ENCODE measurements at regions not wholly inside any gene's neighbourhood (a gene's known extent, or its start where the extent isn't known, plus 50 kb on each side); places are given as distances from the start of the nearest gene placed in this dataset.
"Not testable (repeated sequence)": the region's sequence is repeated elsewhere in the genome, so short reads cannot be mapped to it uniquely, and the experiment has no call there.

- DNase-seq: no peak
These were observed 770.4 kb downstream of the ETS1 start for GRCh38 chr11:127816962-127817361.

- DNase-seq: no peak
These were observed 772.0 kb downstream of the ETS1 start for GRCh38 chr11:127815331-127815730.

GRCh38 chr11:127806501-127806900, 780.9 kb downstream of the ETS1 start:
- no peak for DNase-seq

- no peak for DNase-seq
These were observed 781.6 kb downstream of the ETS1 start for GRCh38 chr11:127805771-127806170.

GRCh38 chr11:127804747-127805400, 782.5 kb downstream of the ETS1 start:
- no peak for DNase-seq

GRCh38 chr11:127803755-127804154, 783.6 kb downstream of the ETS1 start:
- DNase-seq: no peak

- DNase-seq: no peak
These were observed 786.2 kb downstream of the ETS1 start for GRCh38 chr11:127800989-127801688.

- no peak for DNase-seq
These were observed 792.0 kb downstream of the ETS1 start for GRCh38 chr11:127795326-127795725.

GRCh38 chr11:127791844-127792243, 791.3 kb upstream of the KIRREL3 start:
- no peak for DNase-seq

- DNase-seq: no peak
These were observed 790.0 kb upstream of the KIRREL3 start for GRCh38 chr11:127790592-127790991.

GRCh38 chr11:127789927-127790326, 789.4 kb upstream of the KIRREL3 start:
- DNase-seq: no peak

GRCh38 chr11:127772938-127773337, 772.4 kb upstream of the KIRREL3 start:
- DNase-seq: not testable (repeated sequence)

- DNase-seq: not testable (repeated sequence)
These were observed 768.4 kb upstream of the KIRREL3 start for GRCh38 chr11:127768931-127769330.

- DNase-seq: no peak
These were observed 766.2 kb upstream of the KIRREL3 start for GRCh38 chr11:127766734-127767133.

- no peak for DNase-seq
These were observed 738.3 kb upstream of the KIRREL3 start for GRCh38 chr11:127738771-127739286.

GRCh38 chr11:127737499-127737898, 736.9 kb upstream of the KIRREL3 start:
- no peak for DNase-seq

- DNase-seq: no peak
These were observed 733.0 kb upstream of the KIRREL3 start for GRCh38 chr11:127733552-127733951.

GRCh38 chr11:127726367-127726766, 725.8 kb upstream of the KIRREL3 start:
- no peak for DNase-seq

GRCh38 chr11:127723714-127724113, 723.1 kb upstream of the KIRREL3 start:
- no peak for DNase-seq

GRCh38 chr11:127713226-127713625, 712.7 kb upstream of the KIRREL3 start:
- no peak for DNase-seq

- no peak for DNase-seq
These were observed 711.2 kb upstream of the KIRREL3 start for GRCh38 chr11:127711748-127712147.

GRCh38 chr11:127710831-127711230, 710.3 kb upstream of the KIRREL3 start:
- DNase-seq: no peak

- no peak for DNase-seq
These were observed 709.4 kb upstream of the KIRREL3 start for GRCh38 chr11:127709960-127710359.

- no peak for DNase-seq
These were observed 693.1 kb upstream of the KIRREL3 start for GRCh38 chr11:127693686-127694085.
